Body of pancreas (tissue), 4 donors: ENCODE measurements at regions not wholly inside any gene's neighbourhood (a gene's known extent, or its start where the extent isn't known, plus 50 kb on each side); places are given as distances from the start of the nearest gene placed in this dataset.

Experiments used
- ATAC-seq: fragments of 150-250 bp; one replicate; pipeline ENCODE4 v1.9.1; 2016
- DNase-seq, 4 donors: peaks; one replicate each; pipeline ENCODE4 v3.0.0-alpha.2; 2019
- H3K27ac ChIP-seq, 4 donors: fragments of 200-600 bp; sonication (generic); 1 replicate in 3 of 4; 2 replicates in 1 of 4; pipeline versions ENCODE4 v1.5.1 to v1.6.1; 2016 to 2019; ENCODE audit warnings: mild to moderate bottlenecking in 1 of 4, mixed read lengths in 1 of 4, moderate library complexity in 1 of 4
- H3K27me3 ChIP-seq, 2 donors: fragments of 200-600 bp; sonication (generic); one replicate each; pipeline ENCODE4 v1.6.0; 2016; ENCODE audit warnings: mild to moderate bottlenecking in 1 of 2
- H3K36me3 ChIP-seq, 2 donors: fragments of 200-600 bp; sonication (generic); replicated peaks in 1 of 2; 2 replicates each; pipeline ENCODE4 v1.5.1; 2016; ENCODE audit warnings: low read depth in 2 of 2; ENCODE audit not compliant: insufficient read depth in 1 of 2
- H3K4me1 ChIP-seq: fragments of 200-600 bp; sonication (generic); one replicate; pipeline ENCODE4 v1.6.0; 2016
- H3K4me3 ChIP-seq, 2 donors: fragments of 200-600 bp; sonication (generic); 1 replicate in 1 of 2; 2 replicates in 1 of 2; pipeline ENCODE4 v1.5.1; 2016 to 2019
- H3K9me3 ChIP-seq, 3 donors: fragments of 200-600 bp; sonication (generic); 1 replicate in 2 of 3; 2 replicates in 1 of 3; pipeline ENCODE4 v1.5.1; 2016
- CTCF ChIP-seq, 7 experiments: fragments of 450-650 bp in 4 of 7; fragments of 200-600 bp in 3 of 7; sonication (generic) in 3 of 7; IDR thresholded peaks; one replicate each; pipeline ENCODE4 v1.5.1; 2016 to 2019; ENCODE audit warnings: antibody characterized with exemption in 7 of 7
- POLR2A ChIP-seq, 3 donors: fragments of 450-650 bp; IDR thresholded peaks; one replicate each; pipeline ENCODE4 v1.6.1; 2016; ENCODE audit warnings: antibody characterized with exemption in 3 of 3, mild to moderate bottlenecking in 2 of 3
- WGBS, 2 donors: methylation state at CpG; one replicate each; pipeline ENCODE4 v1.1.5; 2017; 5-methylcytosine and 5-hydroxymethylcytosine counted together
- intact Hi-C: fragments of 100-400 bp; cut with DNase I; formaldehyde crosslinking; loops from one replicate; pipeline ENCODE4 v1.15.1; 2023

- intact Hi-C loops, result no loop called here
- Histone ChIP-seq H3K27me3 (no peaks in the 10 kb centered on the region), H3K4me3 (no peak overlapping the region), H3K36me3 (no peaks in the 10 kb centered on the region), H3K9me3 (no peaks in the 10 kb centered on the region), H3K4me1 (peaks cover 9% of the 10 kb centered on the region), H3K27ac (no peak overlapping the region)
- no peak for TF ChIP-seq POLR2A (IDR thresholded peaks at IDR 0.05)
- no peak for TF ChIP-seq CTCF (IDR thresholded peaks at IDR 0.05)
- DNase-seq (no peak), ATAC-seq (no peak)
- WGBS, 2 donors, result 92 to 94% methylated on average over 10 of the region's 10 CpGs
Observed at GRCh38 chr5:54746777-54747398, 229.3 kb downstream of the SNX18 start.

- intact Hi-C loops, result no loop called here
- Histone ChIP-seq H3K27ac (no peak overlapping the region), H3K27me3 (no peaks in the 10 kb centered on the region), H3K36me3 (no peaks in the 10 kb centered on the region), H3K4me1 (peaks cover 9% of the 10 kb centered on the region), H3K9me3 (no peaks in the 10 kb centered on the region), H3K4me3 (no peak overlapping the region)
- WGBS, 2 donors, result 66 to 85% methylated on average over 7 to 8 of the region's 8 CpGs
- no peak for DNase-seq
- ATAC-seq, result no peak
- TF ChIP-seq CTCF (IDR thresholded peaks at IDR 0.05) (no peak), POLR2A (IDR thresholded peaks at IDR 0.05) (no peak)
Observed at GRCh38 chr5:54746346-54746745, 228.8 kb downstream of the SNX18 start.

- H3K4me3 ChIP-seq, result no peak overlapping the region
- 35 to 38% methylated on average over 5 of the region's 5 CpGs for WGBS, 2 donors
- H3K27me3 ChIP-seq, result no peaks in the 10 kb centered on the region
- no peaks in the 10 kb centered on the region for H3K36me3 ChIP-seq
- no peaks in the 10 kb centered on the region for H3K9me3 ChIP-seq
- intact Hi-C loops, result no loop called here
- H3K4me1 ChIP-seq, result peaks cover 9% of the 10 kb centered on the region
- H3K27ac ChIP-seq, result no peak overlapping the region
- TF ChIP-seq CTCF (IDR thresholded peaks at IDR 0.05) (no peak), POLR2A (IDR thresholded peaks at IDR 0.05) (no peak)
- ATAC-seq (no peak), DNase-seq (peak in 1 of 4 donors; percentile 13)
Observed at GRCh38 chr5:54745599-54745998, 228.0 kb downstream of the SNX18 start.

- DNase-seq (peak in 2 of 4 donors; percentile 17 to 55), ATAC-seq (peak; percentile 60)
Observed at GRCh38 chr5:54743997-54744788, 226.6 kb downstream of the SNX18 start.

More at GRCh38 chr5:54743997-54744788, 226.6 kb downstream of the SNX18 start:
- no peaks in the 10 kb centered on the region for H3K36me3 ChIP-seq
- no peaks in the 10 kb centered on the region for H3K9me3 ChIP-seq
- H3K4me1 ChIP-seq, result peaks cover 9% of the 10 kb centered on the region
- H3K4me3 ChIP-seq, result no peak overlapping the region
- intact Hi-C loops, result no loop called here
- H3K27ac ChIP-seq, result peak overlapping the region in 1 of 4 donors; percentile 60
- H3K27me3 ChIP-seq, result no peaks in the 10 kb centered on the region
- TF ChIP-seq CTCF (IDR thresholded peaks at IDR 0.05), result no peak
- no peak for TF ChIP-seq POLR2A (IDR thresholded peaks at IDR 0.05)
- WGBS, 2 donors, result 70 to 86% methylated on average over 8 of the region's 8 CpGs
